SK-N-SH treated with all-trans-retinoic acid at 6 μM for 48 hours (cell line): ENCODE measurements at regions not wholly inside any gene's neighbourhood (a gene's known extent, or its start where the extent isn't known, plus 50 kb on each side); places are given as distances from the start of the nearest gene placed in this dataset.

Experiments used
- ATAC-seq: fragments of 200-7000 bp; cut with Tn5 transposase; 3 replicates; pipeline ENCODE4 v1.9.1; 2020; ENCODE audit warnings: mild to moderate bottlenecking, moderate library complexity
- BACH2 ChIP-seq: fragments of 250-450 bp; sonication (Bioruptor Pico); IDR thresholded peaks from 2 replicates; pipeline ENCODE4 v1.9.0; 2021; ENCODE audit warnings: mild to moderate bottlenecking, borderline replicate concordance
- CREB5 ChIP-seq: fragments of 250-450 bp; sonication (Bioruptor Pico); IDR thresholded peaks from 2 replicates; pipeline ENCODE4 v1.5.1; 2020; ENCODE audit warnings: low read depth, mild to moderate bottlenecking, moderate library complexity
- CSDC2 ChIP-seq: fragments of 250-450 bp; sonication (Bioruptor Pico); IDR thresholded peaks from 2 replicates; pipeline ENCODE4 v1.5.0; 2020; ENCODE audit warnings: mild to moderate bottlenecking, moderate library complexity
- CSRNP3 ChIP-seq: fragments of 250-450 bp; sonication (Bioruptor Pico); IDR thresholded peaks from 2 replicates; pipeline ENCODE4 v1.5.1; 2021; ENCODE audit warnings: mild to moderate bottlenecking, moderate library complexity
- ESRRG ChIP-seq: fragments of 250-450 bp; sonication (Bioruptor Pico); IDR thresholded peaks from 2 replicates; pipeline ENCODE4 v1.6.1; 2021; ENCODE audit warnings: mild to moderate bottlenecking
- GLIS3 ChIP-seq: fragments of 250-450 bp; sonication (Bioruptor Pico); IDR thresholded peaks from 2 replicates; pipeline ENCODE4 v1.5.0; 2020; ENCODE audit warnings: mild to moderate bottlenecking, moderate library complexity
- ISL1 ChIP-seq: fragments of 250-450 bp; sonication (Bioruptor Pico); IDR thresholded peaks from 2 replicates; pipeline ENCODE4 v2.1.2; 2022; ENCODE audit warnings: mild to moderate bottlenecking, moderate library complexity
- OSR1 ChIP-seq: fragments of 250-450 bp; sonication (Bioruptor Pico); IDR thresholded peaks from 2 replicates; pipeline ENCODE4 v1.8.0; 2022; ENCODE audit warnings: moderate library complexity, mild to moderate bottlenecking, inconsistent platforms
- PATZ1 ChIP-seq: fragments of 250-450 bp; sonication (Bioruptor Pico); IDR thresholded peaks from 2 replicates; pipeline ENCODE4 v1.8.0; 2020; ENCODE audit warnings: mild to moderate bottlenecking, moderate library complexity, borderline replicate concordance
- PPARA ChIP-seq: fragments of 250-450 bp; sonication (Bioruptor Pico); IDR thresholded peaks from 2 replicates; pipeline ENCODE4 v1.5.0; 2020; ENCODE audit warnings: mild to moderate bottlenecking, borderline replicate concordance
- RARB ChIP-seq: fragments of 250-450 bp; sonication (Bioruptor Pico); IDR thresholded peaks from 2 replicates; pipeline ENCODE4 v1.8.0; 2021; ENCODE audit warnings: mild to moderate bottlenecking, moderate library complexity
- TCF4 ChIP-seq: fragments of 250-450 bp; sonication (Bioruptor Pico); IDR thresholded peaks from 2 replicates; pipeline ENCODE4 v1.8.0; 2021; ENCODE audit warnings: mild to moderate bottlenecking, moderate library complexity, borderline replicate concordance
- TOX ChIP-seq: fragments of 250-450 bp; sonication (Bioruptor Pico); IDR thresholded peaks from 2 replicates; pipeline ENCODE4 v1.8.0; 2021; ENCODE audit warnings: mild to moderate bottlenecking, moderate library complexity, borderline replicate concordance
- TSHZ2 ChIP-seq: fragments of 250-450 bp; sonication (Bioruptor Pico); IDR thresholded peaks from 2 replicates; pipeline ENCODE4 v1.5.0; 2020; ENCODE audit warnings: mild to moderate bottlenecking, moderate library complexity
- ZC3H10 ChIP-seq: fragments of 250-450 bp; sonication (Bioruptor Pico); IDR thresholded peaks from 2 replicates; pipeline ENCODE4 v1.5.1; 2021; ENCODE audit warnings: mild to moderate bottlenecking, moderate library complexity
- ZFP3 ChIP-seq: fragments of 250-450 bp; sonication (Bioruptor Pico); IDR thresholded peaks from 2 replicates; pipeline ENCODE4 v1.5.0; 2020; ENCODE audit warnings: mild to moderate bottlenecking, moderate library complexity
- ZFP30 ChIP-seq: fragments of 450-650 bp; formaldehyde crosslinking; IDR thresholded peaks from 2 replicates; pipeline ENCODE4 v1.5.0; 2022; ENCODE audit warnings: mild to moderate bottlenecking, moderate library complexity
- ZNF565 ChIP-seq: fragments of 450-650 bp; formaldehyde crosslinking; conservative IDR thresholded peaks from 2 replicates; pipeline ENCODE4 v1.5.0; 2020; ENCODE audit warnings: low read depth, mild to moderate bottlenecking, moderate library complexity
- ZNF70 ChIP-seq: fragments of 450-650 bp; formaldehyde crosslinking; IDR thresholded peaks from 2 replicates; pipeline ENCODE4 v1.5.0; 2020; ENCODE audit warnings: mild to moderate bottlenecking, moderate library complexity
- ZNF8 ChIP-seq: fragments of 450-650 bp; formaldehyde crosslinking; IDR thresholded peaks from 2 replicates; pipeline ENCODE4 v1.5.0; 2020; ENCODE audit warnings: mild to moderate bottlenecking, moderate library complexity

GRCh38 chr12:87234898-87235297 is 794.3 kb downstream of the C12orf50 start:
- no peak for ATAC-seq
- no peak for TF ChIP-seq ISL1 (CRISPR knock-in tag)
- TF ChIP-seq, all 23 proteins: peak for 0

- ATAC-seq = no peak
- no peak for TF ChIP-seq CREB5 (CRISPR knock-in tag)
- TF ChIP-seq ZNF565 (CRISPR knock-in tag) = no peak
- TF ChIP-seq GLIS3 (CRISPR knock-in tag) = no peak
- TF ChIP-seq OSR1 (CRISPR knock-in tag) = no peak
- no peak for TF ChIP-seq ZFP30 (CRISPR knock-in tag)
- no peak for TF ChIP-seq TSHZ2 (CRISPR knock-in tag)
- TF ChIP-seq ZNF70 = no peak
- no peak for TF ChIP-seq TCF4 (CRISPR knock-in tag)
- no peak for TF ChIP-seq PPARA (CRISPR knock-in tag)
- no peak for TF ChIP-seq CSDC2 (CRISPR knock-in tag)
- no peak for TF ChIP-seq BACH2 (CRISPR knock-in tag)
- no peak for TF ChIP-seq ESRRG (CRISPR knock-in tag)
- TF ChIP-seq ZFP3 (CRISPR knock-in tag) = no peak
- TF ChIP-seq PATZ1 (CRISPR knock-in tag) = no peak
- TF ChIP-seq ISL1 (CRISPR knock-in tag) = no peak
- no peak for TF ChIP-seq ZC3H10
- no peak for TF ChIP-seq ZNF8
- no peak for TF ChIP-seq CSRNP3
These were observed 795.5 kb downstream of the C12orf50 start for GRCh38 chr12:87233671-87234070.

GRCh38 chr12:87231818-87232217 is 797.4 kb downstream of the C12orf50 start:
- ATAC-seq = no peak
- TF ChIP-seq TOX (CRISPR knock-in tag) (no peak), ISL1 (CRISPR knock-in tag) (no peak), ZNF70 (no peak), TCF4 (CRISPR knock-in tag) (no peak), PATZ1 (CRISPR knock-in tag) (no peak), CSDC2 (CRISPR knock-in tag) (no peak)

GRCh38 chr12:87230441-87230840 is 798.8 kb downstream of the C12orf50 start:
- TF ChIP-seq PPARA (CRISPR knock-in tag) (no peak), RARB (CRISPR knock-in tag) (no peak), ZNF8 (no peak), TOX (CRISPR knock-in tag) (no peak), BACH2 (CRISPR knock-in tag) (no peak), CREB5 (CRISPR knock-in tag) (no peak), GLIS3 (CRISPR knock-in tag) (no peak)
- no peak for ATAC-seq
